KMS-11 (cell line): ENCODE measurements at regions not wholly inside any gene's neighbourhood (a gene's known extent, or its start where the extent isn't known, plus 50 kb on each side); places are given as distances from the start of the nearest gene placed in this dataset.

Source experiments
- H2AFZ ChIP-seq: fragments of 200-600 bp; sonication (generic); 2 replicates; pipeline ENCODE4 v1.6.1; 2016; ENCODE audit warnings: antibody characterized with exemption, mixed run types, low read depth
- H3K27ac ChIP-seq: fragments of 200-600 bp; sonication (generic); 2 replicates; pipeline ENCODE4 v1.6.1; 2016; ENCODE audit warnings: mild to moderate bottlenecking, mixed run types
- H3K27me3 ChIP-seq: fragments of 200-600 bp; sonication (generic); 2 replicates; pipeline ENCODE4 v1.6.1; 2017; ENCODE audit warnings: mild to moderate bottlenecking, low read depth, mixed run types, moderate library complexity; ENCODE audit not compliant: insufficient read depth
- H3K36me3 ChIP-seq: fragments of 200-600 bp; sonication (generic); 2 replicates; pipeline ENCODE4 v1.6.1; 2017; ENCODE audit warnings: mild to moderate bottlenecking, mixed run types; ENCODE audit not compliant: insufficient read depth
- H3K4me1 ChIP-seq: fragments of 200-600 bp; sonication (generic); 2 replicates; pipeline ENCODE4 v1.6.1; 2016; ENCODE audit warnings: mild to moderate bottlenecking, low read depth, mixed run types; ENCODE audit not compliant: poor library complexity, severe bottlenecking
- H3K4me2 ChIP-seq: fragments of 200-600 bp; sonication (generic); 2 replicates; pipeline ENCODE4 v1.7.0; 2016; ENCODE audit warnings: mild to moderate bottlenecking, mixed run types
- H3K4me3 ChIP-seq: fragments of 200-600 bp; sonication (generic); IDR thresholded peaks from 2 replicates; pipeline ENCODE4 v1.6.1; 2017; ENCODE audit warnings: low read depth, low read length, mixed read lengths; ENCODE audit not compliant: insufficient read depth
- H3K79me2 ChIP-seq: fragments of 200-600 bp; sonication (generic); 2 replicates; pipeline ENCODE4 v1.6.1; 2016; ENCODE audit warnings: low read depth, mixed run types; ENCODE audit not compliant: insufficient read depth
- H3K9ac ChIP-seq: fragments of 200-600 bp; sonication (generic); 2 replicates; pipeline ENCODE4 v1.6.1; 2016; ENCODE audit warnings: mild to moderate bottlenecking, mixed run types
- H4K20me1 ChIP-seq: fragments of 200-600 bp; sonication (generic); 2 replicates; pipeline ENCODE4 v1.6.1; 2016; ENCODE audit warnings: mild to moderate bottlenecking, mixed run types; ENCODE audit not compliant: insufficient read depth
- CTCF ChIP-seq: fragments of 200-600 bp; sonication (generic); conservative IDR thresholded peaks from 2 replicates; pipeline ENCODE4 v1.6.1; 2017; ENCODE audit warnings: low read depth, mild to moderate bottlenecking, antibody characterized with exemption, low read length, moderate library complexity, mixed read lengths

GRCh38 chr13:25042151-25042865 is 53.6 kb upstream of the PABPC3 start:
- Histone ChIP-seq H3K36me3 (no peaks in the 10 kb centered on the region), H3K27me3 (no peaks in the 10 kb centered on the region), H3K79me2 (no peaks in the 10 kb centered on the region), H4K20me1 (no peaks in the 10 kb centered on the region), H2AFZ (no peak overlapping the region), H3K4me1 (peaks cover 2% of the 10 kb centered on the region), H3K9ac (no peak overlapping the region), H3K27ac (no peak overlapping the region), H3K4me3 (no peak overlapping the region), H3K4me2 (no peak overlapping the region)
- no peak for TF ChIP-seq CTCF

GRCh38 chr13:25044071-25044470 is 51.9 kb upstream of the PABPC3 start:
- no peak overlapping the region for H3K9ac ChIP-seq
- H3K4me1 ChIP-seq, result no peaks in the 10 kb centered on the region
- H3K27me3 ChIP-seq, result no peaks in the 10 kb centered on the region
- H3K4me3 ChIP-seq, result no peak overlapping the region
- no peak for TF ChIP-seq CTCF
- H4K20me1 ChIP-seq, result no peaks in the 10 kb centered on the region
- H3K27ac ChIP-seq, result no peak overlapping the region
- H3K4me2 ChIP-seq, result no peak overlapping the region
- H3K36me3 ChIP-seq, result no peaks in the 10 kb centered on the region
- H2AFZ ChIP-seq, result no peak overlapping the region
- no peaks in the 10 kb centered on the region for H3K79me2 ChIP-seq
